COLO829 (cell line): ENCODE measurements at regions not wholly inside any gene's neighbourhood (a gene's known extent, or its start where the extent isn't known, plus 50 kb on each side); places are given as distances from the start of the nearest gene placed in this dataset.
"Not testable (repeated sequence)": the region's sequence is repeated elsewhere in the genome, so short reads cannot be mapped to it uniquely, and the experiment has no call there.

Experiments used
- DNase-seq: peaks from one replicate; pipeline ENCODE4 v3.0.0; 2012; ENCODE audit warnings: low spot score

DNA sequence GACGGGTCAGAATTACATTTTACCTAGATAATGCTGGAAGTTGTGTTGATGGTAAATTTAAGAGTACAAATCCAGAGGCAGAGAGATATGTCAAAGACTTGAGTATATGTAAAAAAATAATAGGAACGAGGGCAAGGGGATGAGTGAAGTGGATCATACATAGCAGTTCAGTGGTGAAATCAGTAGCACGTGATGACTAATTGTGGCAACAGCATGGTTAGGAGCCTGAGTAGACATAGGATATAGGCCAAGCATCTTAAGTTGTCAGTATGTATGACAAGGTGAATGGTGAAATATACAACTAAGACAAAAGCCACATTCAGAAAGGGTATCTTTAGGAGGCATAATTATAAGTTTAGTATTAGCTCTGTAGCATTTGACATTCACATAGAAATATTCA is 826.5 kb upstream of the PIK3C3 start:
- DNase-seq: no peak

- DNase-seq: no peak
Observed at GRCh38 chr18:41128126-41128525, 826.9 kb upstream of the PIK3C3 start.

DNA sequence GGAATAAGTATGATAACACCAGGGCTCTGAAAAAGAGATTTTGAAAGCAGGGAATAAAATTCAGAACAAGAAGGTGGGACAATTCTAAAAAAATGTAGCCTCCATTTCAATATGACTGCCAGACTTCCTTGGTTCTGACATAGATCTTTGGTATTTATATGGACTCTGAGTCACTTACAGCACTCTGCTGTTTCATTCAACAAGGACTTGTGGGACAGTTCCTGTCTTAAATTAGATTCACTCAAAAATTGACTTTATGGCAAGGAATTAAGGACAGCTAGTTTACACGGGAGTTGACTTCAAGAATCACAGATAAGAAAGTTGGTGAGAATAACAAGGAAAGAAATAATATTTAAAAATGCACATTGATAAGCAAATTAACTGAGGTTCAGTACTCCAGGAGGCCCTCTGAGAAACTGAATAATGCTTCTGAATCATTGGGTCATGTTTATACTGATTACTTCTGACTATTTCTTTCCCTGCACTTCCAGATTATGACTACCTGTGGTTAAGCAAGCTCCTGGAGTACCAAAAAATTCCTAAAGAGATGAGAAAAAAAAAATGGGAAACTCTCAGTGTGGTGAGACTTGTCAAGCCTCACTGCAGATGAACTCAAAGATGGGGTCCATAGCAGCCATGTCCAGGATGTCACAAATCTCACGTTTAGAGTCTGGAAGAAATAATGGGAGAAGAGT is 828.3 kb upstream of the PIK3C3 start:
- no peak for DNase-seq

- DNase-seq: no peak
Observed at GRCh38 chr18:41121116-41121826, 833.8 kb upstream of the PIK3C3 start.

DNA sequence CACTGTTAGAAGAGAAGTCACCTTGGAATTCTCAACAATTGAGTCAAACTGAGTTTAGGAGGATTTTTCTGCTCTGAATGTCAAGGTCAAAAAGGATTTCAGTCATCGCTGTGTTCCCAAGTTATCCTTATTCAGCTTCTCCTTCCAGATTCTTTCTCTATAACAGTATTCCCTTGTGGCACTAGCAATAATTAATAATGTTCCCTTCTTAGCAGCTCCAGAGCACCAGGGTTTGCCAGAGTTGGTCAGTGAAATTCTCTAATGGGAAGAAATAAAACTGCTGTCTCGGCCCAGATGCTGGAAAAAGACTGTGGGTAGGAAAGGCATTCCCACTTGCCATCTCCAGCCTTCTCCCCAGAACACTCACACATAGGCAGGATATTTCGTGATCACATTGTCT is 836.0 kb upstream of the PIK3C3 start:
- DNase-seq: no peak

DNA sequence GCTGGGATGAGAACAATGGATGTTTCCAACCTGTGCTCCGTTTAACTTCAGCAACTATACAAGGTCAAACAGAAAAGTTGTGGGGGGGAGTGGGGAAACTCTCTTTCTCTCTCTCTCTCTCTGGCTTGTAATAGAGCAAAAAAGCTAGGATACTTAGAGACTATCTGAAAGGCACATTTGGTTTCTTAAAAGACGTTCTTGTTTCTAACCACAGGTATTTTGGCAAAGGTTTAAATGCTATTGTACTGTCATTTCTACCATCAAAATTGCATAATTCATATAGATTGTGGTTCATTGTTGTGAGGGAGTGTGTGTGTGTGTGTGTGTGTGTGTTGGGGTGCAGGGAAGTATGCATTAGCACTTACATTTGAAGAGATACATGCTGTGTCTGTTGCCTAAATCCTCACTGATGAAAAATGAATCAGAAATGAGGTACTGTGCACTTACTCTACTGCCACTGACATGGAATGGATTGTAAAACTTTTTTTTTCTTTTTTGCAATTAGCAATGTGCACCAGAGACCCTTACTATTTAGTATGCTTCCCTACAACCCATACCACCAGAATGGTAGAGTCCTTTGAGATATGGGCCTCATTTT is 841.0 kb upstream of the PIK3C3 start:
- DNase-seq: no peak

GRCh38 chr18:41099451-41099850 is 855.6 kb upstream of the PIK3C3 start:
- no peak for DNase-seq

DNA sequence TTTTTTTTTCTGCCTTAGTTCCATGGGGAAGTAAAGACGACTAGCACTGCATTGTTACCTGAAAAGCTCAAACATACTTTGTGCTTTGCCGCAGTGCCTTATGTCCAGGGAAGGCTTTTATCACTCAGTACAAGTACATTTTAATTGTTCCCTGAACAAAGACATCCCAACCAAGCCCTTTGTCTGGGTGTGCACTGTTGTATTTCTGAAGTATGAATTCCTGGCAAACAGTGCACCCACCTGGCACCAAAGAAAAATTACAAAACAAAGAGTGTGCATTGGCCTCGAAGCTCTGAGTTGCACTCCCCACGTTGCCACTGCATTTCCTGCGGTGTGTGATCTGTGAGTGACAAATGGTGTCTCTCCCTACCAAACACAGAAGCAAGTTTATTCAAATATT is 858.5 kb upstream of the PIK3C3 start:
- DNase-seq: no peak

DNA sequence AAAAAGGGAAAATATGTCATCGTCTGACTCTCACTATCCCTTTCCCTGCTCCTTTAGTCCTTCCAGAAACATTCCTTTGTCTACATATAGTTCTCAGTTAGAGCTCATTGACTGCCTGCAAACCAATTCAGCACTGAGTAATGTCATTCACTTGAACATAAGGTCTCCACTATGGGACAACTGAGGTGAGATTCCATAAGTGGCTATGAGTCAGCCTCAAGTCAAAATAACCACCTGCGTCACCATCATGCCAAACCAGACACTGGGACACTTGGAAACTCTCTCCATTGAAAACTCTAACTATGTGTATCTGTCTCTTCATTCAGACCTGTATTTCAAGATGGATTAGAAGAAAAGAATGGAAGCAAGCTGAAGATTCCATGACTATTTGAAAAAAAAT is 878.0 kb upstream of the PIK3C3 start:
- no peak for DNase-seq

GRCh38 chr18:41075212-41075611 is 879.8 kb upstream of the PIK3C3 start:
- no peak for DNase-seq

DNA sequence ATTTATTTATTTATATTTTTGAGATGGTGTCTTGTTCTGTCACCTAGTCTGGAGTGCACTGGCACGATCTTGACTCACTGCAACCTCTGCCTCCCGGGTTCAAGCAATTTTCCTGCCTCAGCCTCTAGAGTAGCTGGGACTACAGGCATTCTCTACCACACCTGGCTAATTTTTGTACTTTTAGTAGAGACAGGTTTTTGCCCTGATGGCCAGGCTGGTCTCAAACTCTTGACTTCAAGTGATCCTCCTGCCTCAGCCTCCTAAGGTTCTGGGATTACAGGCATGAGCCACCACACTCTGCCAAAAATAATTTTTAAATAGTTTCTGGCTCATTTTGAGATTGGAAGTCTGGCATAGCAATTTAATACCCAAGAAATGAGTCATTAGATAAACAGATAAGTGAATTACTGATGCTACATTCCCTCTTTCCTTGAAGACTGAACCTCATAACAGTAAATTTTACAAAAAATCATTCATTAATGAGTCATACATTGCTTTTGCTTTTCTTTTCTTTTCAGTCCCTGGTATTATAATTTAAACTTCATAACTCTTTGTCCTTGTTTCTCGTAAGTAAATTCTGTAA is 881.6 kb upstream of the PIK3C3 start:
- DNase-seq: no peak

DNA sequence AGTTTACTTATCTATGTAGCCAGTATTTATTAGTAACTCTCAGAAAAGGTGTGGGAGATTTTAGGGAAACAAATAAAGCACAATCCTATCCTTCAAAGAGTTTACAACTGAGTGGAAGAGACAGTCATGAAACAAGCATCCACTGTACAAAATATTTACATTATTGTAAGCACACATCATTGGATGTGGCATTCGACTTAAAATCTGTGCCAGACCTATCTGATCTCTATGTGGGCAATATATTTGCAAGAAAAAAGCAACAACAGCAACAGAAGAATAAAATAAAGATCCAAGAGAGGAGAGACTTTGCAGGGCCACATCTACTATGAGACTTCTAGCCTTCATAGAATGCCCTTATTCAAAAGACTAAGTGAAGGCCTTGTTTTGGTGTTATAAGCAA is 882.1 kb upstream of the PIK3C3 start:
- DNase-seq: no peak

DNA sequence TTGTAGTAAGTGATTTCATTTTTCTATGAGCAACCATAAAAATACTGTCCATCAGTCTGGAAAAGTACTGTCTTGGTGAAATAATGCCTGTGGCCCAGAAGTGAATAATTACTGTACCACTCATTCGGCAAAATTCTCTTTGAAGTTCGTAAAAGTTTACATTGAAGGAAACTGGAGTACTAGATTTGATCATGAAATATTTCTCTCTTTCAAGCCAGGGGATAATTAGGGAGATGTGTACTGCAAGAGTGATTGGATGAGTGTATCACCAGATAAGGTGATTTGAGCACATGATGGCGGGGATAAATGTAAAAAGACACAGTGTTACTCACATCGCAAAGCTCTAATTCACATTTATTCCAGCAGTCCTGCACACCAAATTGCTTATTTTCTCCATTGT is 883.2 kb upstream of the PIK3C3 start:
- no peak for DNase-seq

DNA sequence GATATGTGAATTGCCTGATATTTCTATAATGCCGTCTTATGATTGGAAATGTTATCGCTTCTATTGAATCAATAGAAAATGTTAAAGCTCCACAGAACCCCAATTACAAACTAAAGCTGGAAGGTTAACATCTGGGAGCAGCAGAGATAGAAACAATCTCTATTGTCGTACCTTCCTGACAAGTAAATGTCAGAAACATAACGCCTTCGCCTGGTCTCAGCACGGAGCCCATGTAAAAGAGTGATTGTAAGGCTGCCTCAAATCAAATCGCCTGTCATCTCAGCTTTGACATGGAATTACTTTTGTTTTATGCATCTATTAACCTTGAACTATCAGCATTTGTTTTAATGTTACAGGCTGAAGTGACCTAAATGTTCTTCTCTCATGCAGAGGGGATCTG is 885.9 kb upstream of the PIK3C3 start:
- DNase-seq: no peak

DNA sequence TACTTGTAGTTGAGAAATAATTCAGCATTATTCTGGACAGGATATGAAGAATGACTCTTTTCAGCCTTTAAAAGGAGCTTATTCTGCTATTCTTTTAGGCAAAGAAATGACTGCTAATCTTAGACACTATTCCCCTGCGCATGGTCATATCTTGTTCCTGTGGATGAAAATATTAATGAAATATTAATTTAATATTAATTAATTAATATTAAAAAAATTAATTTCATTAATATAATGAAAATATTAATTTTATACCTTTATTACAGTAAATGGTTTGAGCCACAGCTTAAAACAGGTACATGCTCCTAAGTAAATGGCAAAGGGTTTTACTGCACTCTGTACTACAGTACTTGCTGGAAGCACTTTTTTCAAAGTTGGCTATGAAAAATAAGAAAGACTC is 890.1 kb upstream of the PIK3C3 start:
- DNase-seq: no peak

DNA sequence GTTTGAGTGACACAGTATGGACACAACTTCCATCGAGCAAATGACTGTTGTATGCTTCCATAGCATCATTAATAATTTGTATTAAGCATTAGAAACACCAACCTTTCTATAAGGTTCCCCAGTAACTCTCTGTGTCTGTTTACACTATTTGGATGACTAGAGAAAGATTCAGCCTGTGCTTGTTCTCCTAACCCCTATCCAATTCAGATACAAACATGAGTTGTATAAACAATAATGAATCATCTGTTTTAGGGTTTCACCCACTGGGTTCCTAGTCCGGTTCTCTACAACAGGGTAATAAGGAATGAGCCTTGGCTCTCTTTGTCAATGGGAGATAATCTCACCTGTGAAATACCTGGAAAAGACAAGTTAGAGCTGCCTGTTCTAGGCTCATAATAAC is 894.1 kb upstream of the PIK3C3 start:
- DNase-seq: no peak

DNA sequence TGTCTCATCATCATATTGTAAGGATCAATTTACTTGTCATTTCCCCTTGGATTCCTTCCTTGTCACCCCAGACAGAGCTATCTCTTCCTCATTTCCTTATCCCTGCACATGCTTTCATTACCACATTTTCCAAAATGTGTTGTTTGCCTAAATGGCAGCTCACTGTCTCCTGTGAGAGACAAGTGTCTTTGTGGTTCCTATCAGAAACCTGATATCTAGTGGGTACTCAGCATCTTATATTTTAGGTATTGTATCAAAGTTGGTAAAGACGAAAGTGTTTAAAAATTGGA is 896.0 kb upstream of the PIK3C3 start:
- no peak for DNase-seq

DNA sequence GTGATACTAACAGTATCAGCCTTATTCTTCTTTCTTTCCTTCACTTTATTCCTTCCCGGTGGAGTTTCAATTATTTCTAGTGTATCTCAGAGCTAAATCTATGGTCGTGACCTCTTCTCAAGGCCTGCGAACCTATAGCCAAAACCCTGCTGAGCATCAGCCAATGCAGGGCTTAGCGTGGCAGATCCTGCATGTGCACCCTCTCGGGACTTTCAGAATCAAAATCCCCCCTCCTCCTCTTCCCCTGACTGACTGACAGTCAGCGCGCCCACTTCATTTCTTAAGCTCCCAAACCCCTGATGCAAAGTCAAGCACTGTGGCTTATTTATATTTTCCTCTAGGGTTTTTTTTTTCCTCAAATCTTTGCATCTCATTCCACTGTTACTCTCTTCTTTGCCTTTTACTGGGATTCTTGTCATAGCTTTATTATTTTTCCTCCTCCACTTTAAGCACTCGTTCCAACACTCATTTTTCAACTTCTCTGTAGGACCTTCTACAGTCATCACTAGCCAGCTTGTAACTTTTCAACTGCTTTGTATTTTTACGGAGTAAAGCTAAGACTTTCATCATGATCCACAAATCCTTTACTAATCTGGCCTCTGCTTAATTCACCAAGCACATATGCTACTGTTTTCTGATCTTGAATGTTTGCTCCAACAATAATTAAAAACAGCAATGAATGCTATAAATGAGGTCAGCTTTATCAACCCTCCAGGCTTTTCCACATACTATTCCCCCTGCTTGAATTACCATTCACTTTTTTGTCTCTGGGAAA is 896.5 kb upstream of the PIK3C3 start:
- DNase-seq: no peak

- DNase-seq: no peak
Observed at GRCh38 chr18:41052625-41053024, 902.4 kb upstream of the PIK3C3 start.

- not testable (repeated sequence) for DNase-seq
Observed at GRCh38 chr18:41046250-41046649, 908.8 kb upstream of the PIK3C3 start.

DNA sequence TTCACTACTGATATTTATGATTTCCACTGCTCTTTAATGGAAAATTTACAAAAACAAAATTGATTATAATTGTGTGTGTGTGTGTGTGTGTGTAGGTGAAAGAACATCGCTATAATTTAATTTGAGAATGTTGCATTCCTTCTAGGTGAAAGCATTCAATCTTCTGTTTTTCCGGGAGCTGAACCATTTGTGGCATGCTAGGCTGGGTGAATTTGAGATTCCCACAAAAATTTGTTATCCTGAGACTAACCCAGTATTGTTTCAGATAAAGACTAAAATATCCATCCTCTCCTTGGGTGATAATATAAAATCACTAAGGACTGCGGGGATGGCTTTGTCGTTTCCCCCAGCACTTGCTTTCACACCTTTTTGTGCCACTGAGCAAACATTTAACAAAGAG is 911.2 kb upstream of the PIK3C3 start:
- no peak for DNase-seq

DNA sequence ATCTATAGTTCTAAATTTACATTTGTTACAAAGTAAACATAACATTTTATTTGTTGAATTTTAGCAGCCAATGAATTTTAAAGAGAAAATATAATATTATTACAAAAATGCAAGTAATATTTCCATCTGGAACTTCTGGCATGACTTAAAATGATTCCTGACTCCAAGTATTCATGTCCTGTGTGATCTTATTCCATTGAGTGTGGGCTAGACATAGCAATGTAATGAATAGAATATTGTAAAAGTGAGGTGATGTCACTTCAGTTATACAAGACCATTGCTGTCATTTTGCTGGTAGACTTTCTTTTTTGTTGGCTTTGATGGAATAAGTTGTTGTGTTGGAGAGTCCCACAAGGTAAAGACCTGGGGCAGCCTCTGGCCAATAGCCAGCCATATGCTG is 912.2 kb upstream of the PIK3C3 start:
- no peak for DNase-seq

DNA sequence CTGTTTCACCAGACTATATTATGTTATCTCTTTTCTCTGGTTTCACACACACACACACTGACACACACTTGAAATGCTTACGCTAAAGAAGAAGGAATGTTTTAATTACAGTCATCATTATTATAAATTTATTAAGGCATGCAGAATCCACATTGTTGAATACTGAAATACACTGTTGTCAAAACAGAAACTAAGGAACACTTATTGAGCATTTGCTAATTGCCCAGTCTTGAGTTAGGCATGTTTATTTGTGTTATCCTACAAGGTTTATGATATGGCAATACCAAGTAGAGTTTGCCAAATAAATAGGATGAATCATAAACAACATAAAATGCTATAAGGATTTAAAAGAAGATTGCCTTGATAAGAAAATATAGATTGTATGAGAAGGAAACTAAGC is 917.0 kb upstream of the PIK3C3 start:
- DNase-seq: no peak
